ENCODE measurements at regions not wholly inside any gene's neighbourhood (a gene's known extent, or its start where the extent isn't known, plus 50 kb on each side); places are given as distances from the start of the nearest gene placed in this dataset.

DNA sequence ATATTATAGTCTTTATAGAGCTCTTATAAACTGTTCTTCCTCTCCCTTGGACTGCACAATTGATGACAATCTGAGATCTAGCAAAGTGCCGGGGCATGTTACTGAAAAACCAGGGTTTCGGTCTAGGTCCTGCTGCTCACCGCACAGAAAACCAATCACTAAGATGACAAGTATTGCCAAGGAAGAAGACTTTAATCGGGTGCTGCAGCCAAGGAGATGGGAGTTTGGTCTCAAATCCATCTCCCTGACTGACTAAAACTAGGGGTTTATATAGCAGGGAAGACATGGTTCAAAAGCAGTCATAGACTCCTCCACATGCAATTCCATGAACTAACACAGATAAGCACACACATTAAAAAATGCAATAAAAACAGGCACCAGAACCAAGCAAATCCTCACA, 390.6 kb downstream of the NFIB start:
- H3K4me3 ChIP-seq, result no peak overlapping the region
- H3K36me3 ChIP-seq, result no peaks in the 10 kb centered on the region
- no peak overlapping the region for H3K27ac ChIP-seq
- intact Hi-C loops (cut with DNase I; ENCODE audit: low total_unique reads), result no loop called here
- no peaks in the 10 kb centered on the region for H3K9me3 ChIP-seq
- no peak for TF ChIP-seq POLR2A (IDR thresholded peaks at IDR 0.05)
- TF ChIP-seq, protein P1, sequence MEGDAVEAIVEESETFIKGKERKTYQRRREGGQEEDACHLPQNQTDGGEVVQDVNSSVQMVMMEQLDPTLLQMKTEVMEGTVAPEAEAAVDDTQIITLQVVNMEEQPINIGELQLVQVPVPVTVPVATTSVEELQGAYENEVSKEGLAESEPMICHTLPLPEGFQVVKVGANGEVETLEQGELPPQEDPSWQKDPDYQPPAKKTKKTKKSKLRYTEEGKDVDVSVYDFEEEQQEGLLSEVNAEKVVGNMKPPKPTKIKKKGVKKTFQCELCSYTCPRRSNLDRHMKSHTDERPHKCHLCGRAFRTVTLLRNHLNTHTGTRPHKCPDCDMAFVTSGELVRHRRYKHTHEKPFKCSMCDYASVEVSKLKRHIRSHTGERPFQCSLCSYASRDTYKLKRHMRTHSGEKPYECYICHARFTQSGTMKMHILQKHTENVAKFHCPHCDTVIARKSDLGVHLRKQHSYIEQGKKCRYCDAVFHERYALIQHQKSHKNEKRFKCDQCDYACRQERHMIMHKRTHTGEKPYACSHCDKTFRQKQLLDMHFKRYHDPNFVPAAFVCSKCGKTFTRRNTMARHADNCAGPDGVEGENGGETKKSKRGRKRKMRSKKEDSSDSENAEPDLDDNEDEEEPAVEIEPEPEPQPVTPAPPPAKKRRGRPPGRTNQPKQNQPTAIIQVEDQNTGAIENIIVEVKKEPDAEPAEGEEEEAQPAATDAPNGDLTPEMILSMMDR (IDR thresholded peaks at IDR 0.05), result no peak
- no peaks in the 10 kb centered on the region for H3K4me1 ChIP-seq
- DNase-seq, result no peak
- H3K27me3 ChIP-seq, result no peaks in the 10 kb centered on the region

DNA sequence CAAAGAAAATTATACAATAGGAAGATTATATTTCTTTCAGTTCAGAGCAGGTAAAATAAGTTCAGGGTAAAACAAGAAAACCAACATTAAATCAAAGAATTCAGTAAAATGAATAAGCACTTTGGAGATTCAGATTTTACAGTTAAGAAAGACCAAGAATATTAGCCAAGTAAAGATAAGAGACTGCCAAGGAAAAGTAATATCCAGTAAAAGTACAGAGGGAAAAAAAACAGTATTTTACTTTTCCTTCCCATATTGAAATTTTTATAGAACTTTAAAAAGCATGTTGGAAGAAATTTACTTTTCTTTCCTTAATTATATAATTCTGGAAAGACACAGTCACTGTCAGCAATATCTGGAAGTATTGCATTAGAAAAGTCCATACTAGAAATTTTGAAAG, 393.4 kb downstream of the NFIB start:
- no peak for DNase-seq
- Histone ChIP-seq H3K27ac (no peak overlapping the region), H3K9me3 (no peaks in the 10 kb centered on the region), H3K4me3 (no peak overlapping the region), H3K27me3 (no peaks in the 10 kb centered on the region), H3K36me3 (no peaks in the 10 kb centered on the region), H3K4me1 (no peaks in the 10 kb centered on the region)
- no peak for TF ChIP-seq POLR2A (IDR thresholded peaks at IDR 0.05)
- TF ChIP-seq, protein P1 (IDR thresholded peaks at IDR 0.05), result no peak
- intact Hi-C loops (cut with DNase I; ENCODE audit: low total_unique reads), result no loop called here

GRCh38 chr9:13919401-13919800, 394.5 kb downstream of the NFIB start:
- intact Hi-C loops (cut with DNase I; ENCODE audit: low total_unique reads), result no loop called here
- Histone ChIP-seq H3K9me3 (no peaks in the 10 kb centered on the region), H3K27me3 (no peaks in the 10 kb centered on the region), H3K4me3 (no peak overlapping the region), H3K36me3 (no peaks in the 10 kb centered on the region), H3K4me1 (no peaks in the 10 kb centered on the region), H3K27ac (no peak overlapping the region)
- DNase-seq, result no peak
- TF ChIP-seq, protein P1 (IDR thresholded peaks at IDR 0.05), result no peak
- no peak for TF ChIP-seq POLR2A (IDR thresholded peaks at IDR 0.05)

DNA sequence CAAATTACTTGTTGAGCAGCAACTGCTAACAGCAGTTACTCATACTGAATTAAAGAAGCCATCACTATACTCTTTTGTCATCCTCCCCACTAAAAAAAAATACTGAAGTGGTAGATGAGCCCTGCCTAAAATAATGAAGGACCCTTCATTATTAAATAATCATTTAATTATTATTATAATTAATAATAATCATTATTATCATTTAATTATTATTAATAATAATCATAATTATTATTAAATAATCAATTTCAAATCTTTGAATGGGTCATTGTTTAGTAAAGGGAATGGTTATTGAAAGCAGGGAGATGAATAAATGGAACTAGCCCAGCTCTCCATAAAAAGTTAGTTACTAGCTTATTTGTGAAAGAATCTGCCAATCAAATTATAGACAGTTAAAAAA, 396.4 kb downstream of the NFIB start:
- H3K4me1 ChIP-seq, result no peaks in the 10 kb centered on the region
- no peak for DNase-seq
- TF ChIP-seq, protein P1 (IDR thresholded peaks at IDR 0.05), result no peak
- no peak for TF ChIP-seq POLR2A (IDR thresholded peaks at IDR 0.05)
- no peaks in the 10 kb centered on the region for H3K27me3 ChIP-seq
- H3K36me3 ChIP-seq, result no peaks in the 10 kb centered on the region
- H3K9me3 ChIP-seq, result no peaks in the 10 kb centered on the region
- intact Hi-C loops (cut with DNase I; ENCODE audit: low total_unique reads), result no loop called here
- H3K4me3 ChIP-seq, result no peak overlapping the region
- H3K27ac ChIP-seq, result no peak overlapping the region

- no peak for DNase-seq
- Histone ChIP-seq H3K36me3 (no peaks in the 10 kb centered on the region), H3K9me3 (no peaks in the 10 kb centered on the region), H3K4me1 (no peaks in the 10 kb centered on the region), H3K27ac (no peak overlapping the region), H3K4me3 (no peak overlapping the region), H3K27me3 (no peaks in the 10 kb centered on the region)
- TF ChIP-seq POLR2A (IDR thresholded peaks at IDR 0.05), result no peak
- TF ChIP-seq, protein P1 (IDR thresholded peaks at IDR 0.05), result no peak
- intact Hi-C loops (cut with DNase I; ENCODE audit: low total_unique reads), result no loop called here
Measured at GRCh38 chr9:13915591-13916301, 398.2 kb downstream of the NFIB start.

Measured in uterus (tissue), 3 donors.